Upper lobe of left lung (tissue), 4 donors: ENCODE measurements at regions not wholly inside any gene's neighbourhood (a gene's known extent, or its start where the extent isn't known, plus 50 kb on each side); places are given as distances from the start of the nearest gene placed in this dataset.

ENCODE experiments used
- POLR2A ChIP-seq, 4 donors: fragments of 450-650 bp; IDR thresholded peaks; one replicate each; pipeline ENCODE4 v1.5.1; 2016 to 2017; ENCODE audit warnings: antibody characterized with exemption in 4 of 4, mild to moderate bottlenecking in 2 of 4
- TF ChIP-seq, protein P1 (sequence below), 6 experiments: fragments of 450-650 bp in 4 of 6; fragments of 200-600 bp in 2 of 6; sonication (generic) in 2 of 6; IDR thresholded peaks; one replicate each; pipeline ENCODE4 v1.5.1; 2016 to 2019; ENCODE audit warnings: antibody characterized with exemption in 6 of 6

DNA sequence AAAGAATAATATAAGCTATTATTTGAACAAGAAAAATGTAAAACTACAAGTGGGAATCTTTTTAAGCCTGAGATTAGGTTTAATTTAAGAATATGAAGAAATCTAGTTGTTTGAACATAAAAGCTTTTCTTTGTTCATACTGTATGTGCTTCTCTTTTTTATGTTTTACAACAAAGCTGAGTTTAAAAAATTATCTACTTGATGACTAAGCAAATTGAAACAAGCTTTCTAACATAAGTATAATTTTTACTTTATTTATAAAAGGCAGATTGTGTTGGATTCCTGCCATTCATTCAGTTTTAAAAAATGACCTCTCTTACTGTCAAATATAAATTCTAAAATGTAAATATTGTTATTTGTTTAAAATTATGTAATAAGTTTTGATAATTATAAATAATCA lies 958.2 kb downstream of the DNAJB9 start:
- TF ChIP-seq, protein P1, sequence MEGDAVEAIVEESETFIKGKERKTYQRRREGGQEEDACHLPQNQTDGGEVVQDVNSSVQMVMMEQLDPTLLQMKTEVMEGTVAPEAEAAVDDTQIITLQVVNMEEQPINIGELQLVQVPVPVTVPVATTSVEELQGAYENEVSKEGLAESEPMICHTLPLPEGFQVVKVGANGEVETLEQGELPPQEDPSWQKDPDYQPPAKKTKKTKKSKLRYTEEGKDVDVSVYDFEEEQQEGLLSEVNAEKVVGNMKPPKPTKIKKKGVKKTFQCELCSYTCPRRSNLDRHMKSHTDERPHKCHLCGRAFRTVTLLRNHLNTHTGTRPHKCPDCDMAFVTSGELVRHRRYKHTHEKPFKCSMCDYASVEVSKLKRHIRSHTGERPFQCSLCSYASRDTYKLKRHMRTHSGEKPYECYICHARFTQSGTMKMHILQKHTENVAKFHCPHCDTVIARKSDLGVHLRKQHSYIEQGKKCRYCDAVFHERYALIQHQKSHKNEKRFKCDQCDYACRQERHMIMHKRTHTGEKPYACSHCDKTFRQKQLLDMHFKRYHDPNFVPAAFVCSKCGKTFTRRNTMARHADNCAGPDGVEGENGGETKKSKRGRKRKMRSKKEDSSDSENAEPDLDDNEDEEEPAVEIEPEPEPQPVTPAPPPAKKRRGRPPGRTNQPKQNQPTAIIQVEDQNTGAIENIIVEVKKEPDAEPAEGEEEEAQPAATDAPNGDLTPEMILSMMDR (IDR thresholded peaks at IDR 0.05), result no peak
- no peak for TF ChIP-seq POLR2A (IDR thresholded peaks at IDR 0.05)
